Dendritic cell treated with granulocyte-macrophage colony-stimulating factor and Interleukin-4, amounts not matched to agents 40 ng/mL and 50 ng/mL, for 4 days (primary cell): ENCODE measurements at regions not wholly inside any gene's neighbourhood (a gene's known extent, or its start where the extent isn't known, plus 50 kb on each side); places are given as distances from the start of the nearest gene placed in this dataset.

ENCODE experiments used
- H3K27ac Mint-ChIP-seq: one replicate; pipeline ENCODE4 v1.8.0; 2022; ENCODE audit warnings: mild to moderate bottlenecking, mixed read lengths
- H3K27me3 Mint-ChIP-seq: one replicate; pipeline ENCODE4 v1.8.0; 2022; ENCODE audit warnings: mild to moderate bottlenecking, mixed read lengths
- H3K36me3 Mint-ChIP-seq: one replicate; pipeline ENCODE4 v1.8.0; 2022; ENCODE audit warnings: low read depth, mixed read lengths
- H3K4me1 Mint-ChIP-seq: one replicate; pipeline ENCODE4 v1.8.0; 2022; ENCODE audit warnings: low read depth, mixed read lengths
- H3K4me3 Mint-ChIP-seq: one replicate; pipeline ENCODE4 v1.8.0; 2022; ENCODE audit warnings: mild to moderate bottlenecking, moderate library complexity, mixed read lengths
- H3K9me3 Mint-ChIP-seq: one replicate; pipeline ENCODE4 v1.8.0; 2022; ENCODE audit warnings: mixed read lengths
- intact Hi-C: fragments of 100-400 bp; cut with micrococcal nuclease; formaldehyde crosslinking; loops from one replicate; pipeline ENCODE4 v1.15.0; 2022

- Mint-ChIP-seq H3K27ac (no peak overlapping the region), H3K9me3 (no peaks in the 10 kb centered on the region), H3K27me3 (no peaks in the 10 kb centered on the region), H3K4me1 (no peaks in the 10 kb centered on the region), H3K36me3 (no peaks in the 10 kb centered on the region), H3K4me3 (no peak overlapping the region)
- intact Hi-C loops: no loop called here
Observed at GRCh38 chr20:61146023-61146422, 106.0 kb upstream of the CDH4 start.

- no peaks in the 10 kb centered on the region for H3K9me3 Mint-ChIP-seq
- H3K4me3 Mint-ChIP-seq: no peak overlapping the region
- intact Hi-C loops: no loop called here
- no peaks in the 10 kb centered on the region for H3K36me3 Mint-ChIP-seq
- H3K27ac Mint-ChIP-seq: no peak overlapping the region
- H3K4me1 Mint-ChIP-seq: no peaks in the 10 kb centered on the region
- no peaks in the 10 kb centered on the region for H3K27me3 Mint-ChIP-seq
Observed at GRCh38 chr20:61149636-61150035, 102.4 kb upstream of the CDH4 start.

GRCh38 chr20:61157301-61157700, 94.8 kb upstream of the CDH4 start:
- intact Hi-C loops: no loop called here
- peaks cover 1% of the 10 kb centered on the region for H3K27me3 Mint-ChIP-seq
- peaks cover 10% of the 10 kb centered on the region for H3K9me3 Mint-ChIP-seq
- H3K27ac Mint-ChIP-seq: no peak overlapping the region
- no peaks in the 10 kb centered on the region for H3K4me1 Mint-ChIP-seq
- no peaks in the 10 kb centered on the region for H3K36me3 Mint-ChIP-seq
- H3K4me3 Mint-ChIP-seq: no peak overlapping the region

GRCh38 chr20:61159957-61160686, 91.9 kb upstream of the CDH4 start:
- no peak overlapping the region for H3K4me3 Mint-ChIP-seq
- H3K27ac Mint-ChIP-seq: no peak overlapping the region
- peaks cover 1% of the 10 kb centered on the region for H3K27me3 Mint-ChIP-seq
- no peaks in the 10 kb centered on the region for H3K36me3 Mint-ChIP-seq
- peaks cover 10% of the 10 kb centered on the region for H3K9me3 Mint-ChIP-seq
- intact Hi-C loops: no loop called here
- H3K4me1 Mint-ChIP-seq: no peaks in the 10 kb centered on the region

- no peak overlapping the region for H3K27ac Mint-ChIP-seq
- H3K36me3 Mint-ChIP-seq: no peaks in the 10 kb centered on the region
- H3K4me3 Mint-ChIP-seq: no peak overlapping the region
- intact Hi-C loops: no loop called here
- H3K27me3 Mint-ChIP-seq: peaks cover 1% of the 10 kb centered on the region
- H3K4me1 Mint-ChIP-seq: no peaks in the 10 kb centered on the region
- peaks cover 10% of the 10 kb centered on the region for H3K9me3 Mint-ChIP-seq
Observed at GRCh38 chr20:61161726-61162390, 90.2 kb upstream of the CDH4 start.

- H3K36me3 Mint-ChIP-seq: no peaks in the 10 kb centered on the region
- intact Hi-C loops: no loop called here
- H3K27ac Mint-ChIP-seq: no peak overlapping the region
- H3K27me3 Mint-ChIP-seq: peaks cover 1% of the 10 kb centered on the region
- peaks cover 7% of the 10 kb centered on the region for H3K9me3 Mint-ChIP-seq
- no peaks in the 10 kb centered on the region for H3K4me1 Mint-ChIP-seq
- H3K4me3 Mint-ChIP-seq: no peak overlapping the region
Observed at GRCh38 chr20:61162451-61162850, 89.6 kb upstream of the CDH4 start.

GRCh38 chr20:61163031-61163430, 89.0 kb upstream of the CDH4 start:
- Mint-ChIP-seq H3K4me1 (no peaks in the 10 kb centered on the region), H3K4me3 (no peak overlapping the region), H3K9me3 (peaks cover 1% of the 10 kb centered on the region), H3K27ac (no peak overlapping the region), H3K27me3 (peaks cover 1% of the 10 kb centered on the region), H3K36me3 (no peaks in the 10 kb centered on the region)
- intact Hi-C loops: no loop called here

GRCh38 chr20:61166324-61166723, 85.7 kb upstream of the CDH4 start:
- Mint-ChIP-seq H3K27ac (no peak overlapping the region), H3K4me3 (no peak overlapping the region), H3K27me3 (no peaks in the 10 kb centered on the region), H3K36me3 (no peaks in the 10 kb centered on the region), H3K9me3 (no peaks in the 10 kb centered on the region), H3K4me1 (no peaks in the 10 kb centered on the region)
- intact Hi-C loops: no loop called here

- Mint-ChIP-seq H3K4me1 (no peaks in the 10 kb centered on the region), H3K27ac (no peak overlapping the region), H3K27me3 (no peaks in the 10 kb centered on the region), H3K4me3 (no peak overlapping the region), H3K9me3 (no peaks in the 10 kb centered on the region), H3K36me3 (no peaks in the 10 kb centered on the region)
- intact Hi-C loops: no loop called here
Observed at GRCh38 chr20:61168605-61169004, 83.5 kb upstream of the CDH4 start.

GRCh38 chr20:61169874-61170273, 82.2 kb upstream of the CDH4 start:
- no peaks in the 10 kb centered on the region for H3K9me3 Mint-ChIP-seq
- H3K4me3 Mint-ChIP-seq: no peak overlapping the region
- intact Hi-C loops: no loop called here

GRCh38 chr20:61170496-61171320, 81.4 kb upstream of the CDH4 start:
- H3K4me3 Mint-ChIP-seq: no peak overlapping the region
- H3K9me3 Mint-ChIP-seq: no peaks in the 10 kb centered on the region
- H3K36me3 Mint-ChIP-seq: no peaks in the 10 kb centered on the region
- no peak overlapping the region for H3K27ac Mint-ChIP-seq
- H3K27me3 Mint-ChIP-seq: no peaks in the 10 kb centered on the region
- H3K4me1 Mint-ChIP-seq: no peaks in the 10 kb centered on the region
- intact Hi-C loops: no loop called here

More at GRCh38 chr20:61169874-61170273, 82.2 kb upstream of the CDH4 start:
- no peaks in the 10 kb centered on the region for H3K36me3 Mint-ChIP-seq
- no peaks in the 10 kb centered on the region for H3K27me3 Mint-ChIP-seq
- H3K4me1 Mint-ChIP-seq: no peaks in the 10 kb centered on the region
- H3K27ac Mint-ChIP-seq: no peak overlapping the region

- Mint-ChIP-seq H3K27me3 (no peaks in the 10 kb centered on the region), H3K27ac (no peak overlapping the region), H3K36me3 (no peaks in the 10 kb centered on the region), H3K4me3 (no peak overlapping the region), H3K4me1 (no peaks in the 10 kb centered on the region), H3K9me3 (no peaks in the 10 kb centered on the region)
- intact Hi-C loops: no loop called here
Observed at GRCh38 chr20:61173267-61173666, 78.8 kb upstream of the CDH4 start.

GRCh38 chr20:61173961-61174725, 77.9 kb upstream of the CDH4 start:
- H3K27ac Mint-ChIP-seq: no peak overlapping the region
- H3K4me1 Mint-ChIP-seq: no peaks in the 10 kb centered on the region
- H3K4me3 Mint-ChIP-seq: no peak overlapping the region
- intact Hi-C loops: no loop called here
- peaks cover 4% of the 10 kb centered on the region for H3K27me3 Mint-ChIP-seq
- no peaks in the 10 kb centered on the region for H3K36me3 Mint-ChIP-seq
- no peaks in the 10 kb centered on the region for H3K9me3 Mint-ChIP-seq

GRCh38 chr20:61176874-61177273, 75.2 kb upstream of the CDH4 start:
- Mint-ChIP-seq H3K4me1 (no peaks in the 10 kb centered on the region), H3K27me3 (peaks cover 5% of the 10 kb centered on the region), H3K27ac (no peak overlapping the region), H3K9me3 (no peaks in the 10 kb centered on the region), H3K4me3 (no peak overlapping the region), H3K36me3 (no peaks in the 10 kb centered on the region)
- intact Hi-C loops: no loop called here
